ENCODE measurements at regions not wholly inside any gene's neighbourhood (a gene's known extent, or its start where the extent isn't known, plus 50 kb on each side); places are given as distances from the start of the nearest gene placed in this dataset.
"Not testable (repeated sequence)": the region's sequence is repeated elsewhere in the genome, so short reads cannot be mapped to it uniquely, and the experiment has no call there.

- not testable (repeated sequence) for TF ChIP-seq CTCF, POLR2A, EP300, POLR2AphosphoS5 (IDR thresholded peaks at IDR 0.05)
Measured at GRCh38 chr2:199533873-199534272, 76.1 kb upstream of the SATB2 start.

All from stomach (tissue), 4 donors.